Epithelial cell of esophagus (primary cell): ENCODE measurements at regions not wholly inside any gene's neighbourhood (a gene's known extent, or its start where the extent isn't known, plus 50 kb on each side); places are given as distances from the start of the nearest gene placed in this dataset.
"Not testable (repeated sequence)": the region's sequence is repeated elsewhere in the genome, so short reads cannot be mapped to it uniquely, and the experiment has no call there.

ENCODE experiments used
- DNase-seq: peaks from one replicate; pipeline ENCODE4 v3.0.0; 2010; ENCODE audit warnings: low read depth
- H3K4me3 ChIP-seq: 2 replicates; pipeline ENCODE4 v1.5.1; 2011; ENCODE audit warnings: mild to moderate bottlenecking, low read length, control low read depth
- CTCF ChIP-seq: IDR thresholded peaks from 2 replicates; pipeline ENCODE4 v1.5.1; 2011; ENCODE audit warnings: low read depth, mild to moderate bottlenecking, low read length, control low read depth, inconsistent platforms; ENCODE audit not compliant: insufficient read depth; ENCODE audit errors: missing control alignments

GRCh38 chr14:106585692-106586091, 1059.3 kb downstream of the TMEM121 start:
- TF ChIP-seq CTCF, result no peak
- no peak for DNase-seq
- H3K4me3 ChIP-seq, result no peak overlapping the region

GRCh38 chr14:106586098-106586704, 1059.8 kb downstream of the TMEM121 start:
- TF ChIP-seq CTCF, result no peak
- no peak overlapping the region for H3K4me3 ChIP-seq
- no peak for DNase-seq

GRCh38 chr14:106591539-106591938, 1065.2 kb downstream of the TMEM121 start:
- not testable (repeated sequence) for H3K4me3 ChIP-seq, DNase-seq

- H3K4me3 ChIP-seq, DNase-seq: not testable (repeated sequence)
Observed at GRCh38 chr14:106592115-106592852, 1065.9 kb downstream of the TMEM121 start.

- TF ChIP-seq CTCF, result no peak
- no peak for DNase-seq
- H3K4me3 ChIP-seq, result no peak overlapping the region
Observed at GRCh38 chr14:106599209-106599608, 1072.8 kb downstream of the TMEM121 start.

GRCh38 chr14:106605548-106606448, 1079.4 kb downstream of the TMEM121 start:
- TF ChIP-seq CTCF, result no peak
- H3K4me3 ChIP-seq, result no peak overlapping the region
- no peak for DNase-seq

- no peak for DNase-seq
- no peak overlapping the region for H3K4me3 ChIP-seq
- no peak for TF ChIP-seq CTCF
Observed at GRCh38 chr14:106606936-106607335, 1080.6 kb downstream of the TMEM121 start.

GRCh38 chr14:106610691-106611090, 1084.3 kb downstream of the TMEM121 start:
- no peak for TF ChIP-seq CTCF
- no peak for DNase-seq
- no peak overlapping the region for H3K4me3 ChIP-seq
